SU-DHL-6 (cell line): ENCODE measurements at regions not wholly inside any gene's neighbourhood (a gene's known extent, or its start where the extent isn't known, plus 50 kb on each side); places are given as distances from the start of the nearest gene placed in this dataset.

Experiments used
- H2AFZ ChIP-seq: fragments of 200-600 bp; sonication (generic); 2 replicates; pipeline ENCODE4 v1.6.1; 2014; ENCODE audit warnings: low read depth, mild to moderate bottlenecking, moderate library complexity, mixed read lengths, antibody characterized with exemption, low read length; ENCODE audit not compliant: severe bottlenecking
- H3F3A ChIP-seq: fragments of 200-600 bp; shearing (Covaris generic); 2 replicates; pipeline ENCODE4 v1.6.0; 2016; ENCODE audit warnings: antibody characterized with exemption, mild to moderate bottlenecking; ENCODE audit not compliant: insufficient read depth
- H3K27ac ChIP-seq: fragments of 200-600 bp; sonication (generic); 2 replicates; pipeline ENCODE4 v1.5.1; 2016; ENCODE audit warnings: low read depth, mild to moderate bottlenecking, low read length, moderate library complexity, mixed read lengths
- H3K27me3 ChIP-seq: fragments of 200-600 bp; sonication (generic), shearing (Covaris generic); 2 replicates; pipeline ENCODE4 v1.6.0; 2014; ENCODE audit warnings: mild to moderate bottlenecking, low read length
- H3K36me3 ChIP-seq: fragments of 200-600 bp; sonication (generic); 2 replicates; pipeline ENCODE4 v1.6.1; 2014; ENCODE audit warnings: mild to moderate bottlenecking, low read length, mixed read lengths
- H3K4me2 ChIP-seq: fragments of 300-600, 200-600 bp; shearing (Covaris generic), sonication (generic); 2 replicates; pipeline ENCODE4 v1.6.0; 2014; ENCODE audit warnings: low read length, low read depth, mild to moderate bottlenecking; ENCODE audit not compliant: poor library complexity, severe bottlenecking
- H3K4me3 ChIP-seq: fragments of 200-600 bp; sonication (generic); 2 replicates; pipeline ENCODE4 v1.5.1; 2014; ENCODE audit warnings: antibody characterized with exemption, low read length, mild to moderate bottlenecking, mixed read lengths; ENCODE audit not compliant: insufficient read depth, poor library complexity, severe bottlenecking
- H3K79me2 ChIP-seq: fragments of 200-600 bp; sonication (generic); 2 replicates; pipeline ENCODE4 v1.6.1; 2014; ENCODE audit warnings: mild to moderate bottlenecking, low read length, moderate library complexity; ENCODE audit not compliant: insufficient read depth
- H3K9ac ChIP-seq: fragments of 200-600 bp; sonication (generic); 2 replicates; pipeline ENCODE4 v1.7.0; 2014; ENCODE audit warnings: mild to moderate bottlenecking, low read length
- H3K9me2 ChIP-seq: fragments of 200-600 bp; sonication (generic); replicated peaks from 2 replicates; pipeline ENCODE4 v1.6.1; 2014; ENCODE audit warnings: low read length; ENCODE audit not compliant: insufficient read depth
- H3K9me3 ChIP-seq: fragments of 200-600 bp; sonication (generic); 2 replicates; pipeline ENCODE4 v1.6.1; 2014; ENCODE audit warnings: low read length, mixed read lengths; ENCODE audit not compliant: insufficient read depth
- H4K20me1 ChIP-seq: fragments of 200-600 bp; sonication (generic); 2 replicates; pipeline ENCODE4 v1.6.1; 2014; ENCODE audit warnings: low read depth, mild to moderate bottlenecking, antibody characterized with exemption, low read length, moderate library complexity, mixed read lengths
- CTCF ChIP-seq: fragments of 200-600 bp; sonication (generic); IDR thresholded peaks from one replicate; pipeline ENCODE4 v1.5.1; 2017; ENCODE audit warnings: antibody characterized with exemption, mild to moderate bottlenecking, low read length, moderate library complexity; ENCODE audit not compliant: insufficient read depth, poor library complexity, severe bottlenecking
- EZH2phosphoT487 ChIP-seq: fragments of 200-600 bp; sonication (generic), shearing (Covaris generic); conservative IDR thresholded peaks from 2 replicates; pipeline ENCODE4 v1.6.1; 2018; ENCODE audit warnings: mild to moderate bottlenecking, antibody characterized with exemption, low read length, moderate library complexity, mixed read lengths

GRCh38 chr12:41846718-41847117 is 298.0 kb downstream of the GXYLT1 start:
- no peaks in the 10 kb centered on the region for H3K9me2 ChIP-seq
- H3K27ac ChIP-seq: no peak overlapping the region
- H3K79me2 ChIP-seq: no peaks in the 10 kb centered on the region
- H3K4me3 ChIP-seq: no peak overlapping the region
- no peak overlapping the region for H3K4me2 ChIP-seq
- no peaks in the 10 kb centered on the region for H4K20me1 ChIP-seq
- H3F3A ChIP-seq: no peaks in the 10 kb centered on the region
- no peak overlapping the region for H3K9ac ChIP-seq
- no peaks in the 10 kb centered on the region for H3K9me3 ChIP-seq
- no peaks in the 10 kb centered on the region for H3K27me3 ChIP-seq
- TF ChIP-seq CTCF (no peak), EZH2phosphoT487 (no peak)
- no peaks in the 10 kb centered on the region for H3K36me3 ChIP-seq
- H2AFZ ChIP-seq: no peak overlapping the region

- Histone ChIP-seq H3K9me2 (no peaks in the 10 kb centered on the region), H3K27me3 (no peaks in the 10 kb centered on the region), H3K4me2 (no peak overlapping the region), H4K20me1 (no peaks in the 10 kb centered on the region), H3K36me3 (no peaks in the 10 kb centered on the region), H3F3A (no peaks in the 10 kb centered on the region), H3K4me3 (no peak overlapping the region), H3K9me3 (no peaks in the 10 kb centered on the region), H3K27ac (no peak overlapping the region), H2AFZ (no peak overlapping the region), H3K79me2 (no peaks in the 10 kb centered on the region), H3K9ac (no peak overlapping the region)
- TF ChIP-seq CTCF (no peak), EZH2phosphoT487 (no peak)
These were observed 308.3 kb downstream of the GXYLT1 start for GRCh38 chr12:41836416-41836815.

- H3F3A ChIP-seq: no peaks in the 10 kb centered on the region
These were observed 309.1 kb downstream of the GXYLT1 start for GRCh38 chr12:41835556-41835955.

More at GRCh38 chr12:41835556-41835955, 309.1 kb downstream of the GXYLT1 start:
- H3K4me3 ChIP-seq: no peak overlapping the region
- H3K27ac ChIP-seq: no peak overlapping the region
- H3K27me3 ChIP-seq: no peaks in the 10 kb centered on the region
- no peak overlapping the region for H3K4me2 ChIP-seq
- H4K20me1 ChIP-seq: no peaks in the 10 kb centered on the region
- no peaks in the 10 kb centered on the region for H3K9me3 ChIP-seq
- no peak overlapping the region for H3K9ac ChIP-seq
- no peaks in the 10 kb centered on the region for H3K36me3 ChIP-seq
- no peak overlapping the region for H2AFZ ChIP-seq
- TF ChIP-seq EZH2phosphoT487 (no peak), CTCF (no peak)
- no peaks in the 10 kb centered on the region for H3K9me2 ChIP-seq
- no peaks in the 10 kb centered on the region for H3K79me2 ChIP-seq
